Kidney tubule cell (primary cell): ENCODE measurements at regions not wholly inside any gene's neighbourhood (a gene's known extent, or its start where the extent isn't known, plus 50 kb on each side); places are given as distances from the start of the nearest gene placed in this dataset.
"Not testable (repeated sequence)": the region's sequence is repeated elsewhere in the genome, so short reads cannot be mapped to it uniquely, and the experiment has no call there.

Experiments used
- DNase-seq: peaks from one replicate; pipeline ENCODE4 v3.0.0-alpha.2; 2018; ENCODE audit warnings: low spot score

DNA sequence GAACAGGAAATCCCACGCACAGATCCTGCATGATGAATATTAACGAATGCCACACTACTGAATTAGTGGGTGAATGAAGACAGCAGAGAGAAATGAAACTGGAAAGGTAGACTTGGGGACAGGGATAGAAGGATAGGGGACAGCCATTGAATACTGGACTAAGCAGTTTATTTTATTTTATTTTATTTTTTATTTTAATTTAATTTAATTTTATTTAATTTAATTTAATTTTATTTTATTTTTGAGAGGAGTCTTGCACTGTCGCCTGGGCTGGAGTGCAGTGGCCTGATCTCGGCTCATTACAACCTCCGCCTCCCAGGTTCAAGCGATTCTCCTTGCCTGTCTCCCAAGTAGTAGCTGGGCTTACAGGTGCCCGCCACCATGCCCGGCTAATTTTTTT lies 385.2 kb downstream of the GPAT3 start:
- no peak for DNase-seq

- DNase-seq: no peak
These were observed 384.5 kb downstream of the GPAT3 start for GRCh38 chr4:83920375-83920774.

- peak; percentile 14 for DNase-seq
These were observed 381.7 kb downstream of the GPAT3 start for GRCh38 chr4:83917572-83917971.

- no peak for DNase-seq
These were observed 374.8 kb downstream of the GPAT3 start for GRCh38 chr4:83910693-83911092.

DNA sequence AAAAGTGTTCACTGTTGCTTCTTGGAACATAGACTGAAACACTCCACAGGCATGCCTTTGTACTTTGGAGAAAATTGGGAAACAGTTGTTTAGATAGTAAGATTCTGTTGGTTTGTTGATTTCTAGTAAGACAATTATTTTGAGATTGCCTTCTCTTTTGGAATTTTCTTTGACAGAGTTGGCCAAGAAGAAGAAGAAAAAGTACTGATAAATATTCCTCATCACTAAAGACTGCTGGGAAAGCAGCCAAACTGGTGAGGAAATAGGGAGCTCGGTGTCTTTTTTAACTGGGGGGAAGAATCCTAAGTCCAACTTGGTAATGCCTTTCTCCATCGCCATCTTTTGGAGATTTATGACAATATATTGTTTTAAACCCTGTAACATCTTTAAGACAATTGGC lies 370.7 kb downstream of the GPAT3 start:
- DNase-seq: no peak

- no peak for DNase-seq
These were observed 370.0 kb downstream of the GPAT3 start for GRCh38 chr4:83905952-83906351.

DNA sequence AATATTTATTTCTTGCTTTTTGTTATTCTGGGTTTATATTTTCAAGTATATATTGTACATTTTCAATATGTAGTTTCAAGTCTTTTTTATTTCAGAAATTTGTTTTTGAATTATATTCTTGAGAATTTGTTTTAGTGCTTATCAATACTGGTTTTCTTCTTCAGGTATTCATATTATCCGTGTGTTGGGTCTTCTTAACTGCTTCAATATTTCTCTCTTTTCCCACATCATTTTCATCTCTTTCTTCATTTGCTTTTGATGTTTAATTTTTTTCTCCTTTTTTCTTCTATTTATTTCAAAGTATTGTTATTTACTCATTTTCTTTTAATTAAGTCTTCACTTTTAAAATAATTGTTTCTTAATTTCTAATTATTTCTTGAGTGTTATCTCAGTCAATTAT lies 367.8 kb downstream of the GPAT3 start:
- DNase-seq: not testable (repeated sequence)

- DNase-seq: peak; percentile 81
These were observed 358.9 kb downstream of the GPAT3 start for GRCh38 chr4:83894831-83895230.

DNA sequence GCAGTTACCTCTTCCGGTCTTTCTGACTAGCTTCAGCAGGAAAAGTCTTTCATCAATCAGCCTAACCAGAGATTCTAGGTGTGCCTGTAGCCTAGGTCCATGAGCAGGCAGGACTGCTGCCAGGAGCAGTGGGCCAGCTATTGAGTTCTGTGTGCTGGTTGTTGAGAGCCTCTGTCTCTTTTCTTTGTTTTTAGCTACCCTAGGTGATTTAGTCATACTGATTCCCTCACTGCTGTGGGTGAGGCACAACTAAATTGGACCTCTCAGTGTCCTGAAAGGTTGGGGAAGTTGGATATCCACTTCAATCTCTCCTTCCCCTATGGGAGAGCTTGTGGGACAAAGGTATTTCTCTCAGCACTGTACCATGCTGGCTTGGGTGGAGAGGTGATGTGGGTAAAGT lies 354.9 kb downstream of the GPAT3 start:
- DNase-seq: peak; percentile 78

- DNase-seq: peak; percentile 78
These were observed 354.3 kb downstream of the GPAT3 start for GRCh38 chr4:83890231-83890630.

DNA sequence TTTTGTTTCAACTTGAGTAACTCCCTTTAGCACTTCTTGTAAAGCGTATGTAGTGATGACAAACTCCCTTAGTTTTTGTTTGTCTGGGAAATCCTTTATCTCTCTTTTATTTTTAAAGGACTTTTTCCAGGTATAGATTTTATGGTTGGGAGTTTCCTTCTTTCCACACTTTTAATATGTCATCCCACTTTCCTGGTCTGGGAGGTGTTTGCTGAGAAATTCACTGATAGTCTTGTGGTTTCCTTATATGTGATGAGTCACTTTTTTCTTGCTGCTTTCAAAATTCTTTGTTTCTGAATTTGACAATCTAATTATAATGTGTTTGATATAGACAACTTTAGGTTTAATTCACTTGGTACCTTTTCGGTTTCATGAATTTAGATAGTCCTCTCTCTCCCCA lies 353.9 kb downstream of the GPAT3 start:
- DNase-seq: peak; percentile 93

DNA sequence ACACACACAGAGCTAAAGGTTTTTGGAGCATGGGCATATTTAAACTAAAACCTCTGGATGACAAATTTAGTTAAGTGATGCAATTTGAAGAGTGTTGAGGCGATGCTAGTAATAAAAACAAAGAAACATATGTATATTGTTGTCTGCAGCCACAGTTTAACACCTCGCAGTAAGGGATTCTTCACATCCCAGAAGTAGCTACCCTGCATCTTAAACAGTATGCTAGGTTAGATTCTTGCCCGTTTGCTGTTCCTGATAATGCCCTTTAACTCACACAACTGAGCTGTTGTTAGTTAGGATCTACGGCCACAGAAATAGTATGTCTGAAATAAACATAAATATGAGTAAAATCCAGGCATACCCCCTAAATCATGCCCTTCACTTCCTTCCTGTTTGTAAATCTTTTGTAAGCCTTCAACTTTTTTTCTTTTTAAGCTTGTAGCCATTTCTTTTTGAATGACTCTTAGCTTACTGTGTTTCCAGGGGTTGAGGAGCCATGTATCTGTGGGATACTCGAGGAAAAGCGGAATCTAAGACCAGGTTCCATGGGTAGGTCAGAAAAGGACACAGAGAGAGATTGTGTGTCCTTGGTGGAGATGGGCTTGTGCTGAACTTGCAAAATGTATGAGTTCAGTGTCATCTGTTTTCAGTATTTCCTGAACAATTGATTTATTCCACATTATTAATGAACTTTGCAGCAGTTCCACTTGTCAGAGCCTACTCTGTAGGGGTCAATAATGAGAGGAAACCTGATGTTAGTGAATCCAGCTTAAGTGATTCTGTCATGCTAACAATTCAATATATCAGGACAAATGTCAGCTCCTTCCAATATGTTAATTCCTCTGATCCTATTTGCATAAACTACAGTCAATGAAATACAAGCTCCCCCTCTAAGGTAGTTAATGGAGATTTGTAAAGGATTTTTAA lies 349.6 kb downstream of the GPAT3 start:
- DNase-seq: no peak

DNA sequence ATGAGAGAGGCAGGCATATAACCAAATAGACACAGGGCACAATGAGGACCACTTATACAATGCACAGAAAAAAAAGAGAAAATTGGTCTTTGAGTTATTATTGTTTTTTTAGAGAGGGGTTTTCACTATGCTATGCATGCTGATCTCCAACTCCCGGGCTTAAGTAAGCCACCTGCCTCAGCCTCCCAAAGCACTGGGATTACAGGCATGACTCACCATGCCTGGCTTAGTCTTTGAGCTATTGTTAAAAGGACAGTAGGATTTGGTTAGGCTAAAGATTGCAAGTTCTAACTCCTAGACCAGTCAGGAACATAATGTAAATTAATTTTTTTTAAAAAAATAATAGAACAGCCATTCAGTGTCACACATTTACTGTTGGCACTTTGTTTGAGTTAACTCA lies 340.1 kb downstream of the GPAT3 start:
- DNase-seq: peak; percentile 29

- no peak for DNase-seq
These were observed 339.5 kb downstream of the GPAT3 start for GRCh38 chr4:83875437-83875836.

DNA sequence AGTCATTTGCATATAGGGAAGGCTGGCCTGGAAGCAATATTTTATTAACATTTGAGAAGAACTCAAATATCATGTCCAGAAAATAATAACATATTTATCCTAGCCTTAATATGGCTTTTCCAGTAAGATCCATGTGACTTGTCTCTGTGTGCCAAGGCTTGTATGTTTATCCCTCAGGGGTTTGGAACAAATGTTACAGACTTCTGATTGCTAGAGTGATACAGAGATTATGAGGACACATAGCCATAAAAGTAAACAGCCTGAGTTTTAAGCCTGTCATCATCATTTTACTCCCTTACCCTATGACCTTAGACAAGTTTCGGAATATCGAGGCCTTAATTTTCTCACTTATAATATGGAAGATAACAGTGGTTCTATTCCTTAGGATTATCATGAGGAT lies 338.1 kb downstream of the GPAT3 start:
- no peak for DNase-seq

DNA sequence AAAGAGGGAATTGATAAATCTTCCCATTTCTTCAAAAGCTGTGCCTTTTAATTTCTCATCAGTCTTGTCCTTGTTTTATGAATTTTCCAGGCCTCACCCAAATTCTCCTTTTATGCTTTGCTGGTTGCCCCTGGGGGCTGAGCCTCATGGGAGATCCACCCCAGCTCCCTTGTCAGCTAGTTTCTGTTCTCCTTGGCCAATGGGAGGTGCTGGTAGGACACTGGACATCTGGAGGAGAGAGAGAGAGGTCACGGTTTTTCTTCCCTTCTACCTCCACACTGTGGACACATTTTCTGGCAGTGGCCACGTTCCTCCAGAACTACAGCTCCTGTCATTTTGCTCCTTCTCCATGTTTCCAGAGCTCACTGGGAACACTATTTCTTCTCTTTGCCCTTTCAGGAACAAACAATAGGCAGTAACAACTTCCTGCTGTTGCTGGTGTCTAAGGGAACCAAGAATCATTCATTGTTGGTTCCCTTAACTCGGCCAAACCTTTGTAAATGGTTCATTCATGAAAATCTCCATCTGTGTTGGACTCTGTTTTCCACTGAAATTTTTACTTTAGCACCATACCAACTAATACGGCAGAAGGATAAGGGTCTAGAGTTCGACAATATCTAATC lies 334.5 kb downstream of the GPAT3 start:
- DNase-seq: no peak

- peak; percentile 90 for DNase-seq
These were observed 331.1 kb downstream of the GPAT3 start for GRCh38 chr4:83866834-83867621.

DNA sequence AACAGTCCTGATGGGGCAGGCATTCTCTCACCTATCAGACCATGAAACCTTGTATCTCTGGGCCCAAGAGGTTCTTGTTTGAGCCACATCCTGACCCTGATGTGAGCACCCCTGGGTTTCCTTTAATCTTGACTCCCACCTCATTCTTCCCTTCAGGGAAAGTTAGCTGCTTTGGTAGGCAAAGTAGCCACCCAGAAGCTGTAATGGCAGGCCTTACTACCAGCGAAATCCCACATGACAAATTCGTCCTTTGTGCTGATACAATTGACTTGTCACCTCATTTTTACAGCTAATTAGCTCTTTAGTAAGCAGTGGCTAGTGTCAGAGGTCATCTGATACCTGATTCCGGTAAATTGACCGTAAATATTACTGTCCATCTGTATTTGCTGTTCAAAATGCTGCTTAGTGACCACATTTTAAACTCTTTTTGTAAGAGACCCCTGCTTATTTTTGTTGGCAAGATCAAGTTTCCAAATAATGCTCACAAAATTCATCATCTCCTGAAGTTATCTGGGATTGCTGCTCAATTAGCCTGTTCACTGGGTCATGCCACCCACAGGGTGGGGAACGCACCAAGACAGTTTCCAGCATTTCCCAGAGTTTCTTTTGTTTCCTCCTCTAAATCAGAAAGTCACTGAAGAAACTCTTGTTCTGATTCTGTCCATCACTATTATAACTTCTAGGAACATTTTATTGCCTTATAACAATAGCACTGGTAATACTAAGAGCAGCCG lies 329.7 kb downstream of the GPAT3 start:
- DNase-seq: no peak

GRCh38 chr4:83864097-83864817 lies 328.3 kb downstream of the GPAT3 start:
- DNase-seq: no peak

- DNase-seq: no peak
These were observed 326.6 kb downstream of the GPAT3 start for GRCh38 chr4:83862471-83862870.

GRCh38 chr4:83860200-83860599 lies 324.3 kb downstream of the GPAT3 start:
- no peak for DNase-seq
